SU-DHL-6 (cell line): ENCODE measurements at regions not wholly inside any gene's neighbourhood (a gene's known extent, or its start where the extent isn't known, plus 50 kb on each side); places are given as distances from the start of the nearest gene placed in this dataset.

Source experiments
- H2AFZ ChIP-seq: fragments of 200-600 bp; sonication (generic); 2 replicates; pipeline ENCODE4 v1.6.1; 2014; ENCODE audit warnings: low read depth, mild to moderate bottlenecking, moderate library complexity, mixed read lengths, antibody characterized with exemption, low read length; ENCODE audit not compliant: severe bottlenecking
- H3F3A ChIP-seq: fragments of 200-600 bp; shearing (Covaris generic); 2 replicates; pipeline ENCODE4 v1.6.0; 2016; ENCODE audit warnings: antibody characterized with exemption, mild to moderate bottlenecking; ENCODE audit not compliant: insufficient read depth
- H3K27ac ChIP-seq: fragments of 200-600 bp; sonication (generic); 2 replicates; pipeline ENCODE4 v1.5.1; 2016; ENCODE audit warnings: low read depth, mild to moderate bottlenecking, low read length, moderate library complexity, mixed read lengths
- H3K27me3 ChIP-seq: fragments of 200-600 bp; sonication (generic), shearing (Covaris generic); 2 replicates; pipeline ENCODE4 v1.6.0; 2014; ENCODE audit warnings: mild to moderate bottlenecking, low read length
- H3K36me3 ChIP-seq: fragments of 200-600 bp; sonication (generic); 2 replicates; pipeline ENCODE4 v1.6.1; 2014; ENCODE audit warnings: mild to moderate bottlenecking, low read length, mixed read lengths
- H3K4me2 ChIP-seq: fragments of 300-600, 200-600 bp; shearing (Covaris generic), sonication (generic); 2 replicates; pipeline ENCODE4 v1.6.0; 2014; ENCODE audit warnings: low read length, low read depth, mild to moderate bottlenecking; ENCODE audit not compliant: poor library complexity, severe bottlenecking
- H3K4me3 ChIP-seq: fragments of 200-600 bp; sonication (generic); 2 replicates; pipeline ENCODE4 v1.5.1; 2014; ENCODE audit warnings: antibody characterized with exemption, low read length, mild to moderate bottlenecking, mixed read lengths; ENCODE audit not compliant: insufficient read depth, poor library complexity, severe bottlenecking
- H3K79me2 ChIP-seq: fragments of 200-600 bp; sonication (generic); 2 replicates; pipeline ENCODE4 v1.6.1; 2014; ENCODE audit warnings: mild to moderate bottlenecking, low read length, moderate library complexity; ENCODE audit not compliant: insufficient read depth
- H3K9ac ChIP-seq: fragments of 200-600 bp; sonication (generic); 2 replicates; pipeline ENCODE4 v1.7.0; 2014; ENCODE audit warnings: mild to moderate bottlenecking, low read length
- H3K9me2 ChIP-seq: fragments of 200-600 bp; sonication (generic); replicated peaks from 2 replicates; pipeline ENCODE4 v1.6.1; 2014; ENCODE audit warnings: low read length; ENCODE audit not compliant: insufficient read depth
- H3K9me3 ChIP-seq: fragments of 200-600 bp; sonication (generic); 2 replicates; pipeline ENCODE4 v1.6.1; 2014; ENCODE audit warnings: low read length, mixed read lengths; ENCODE audit not compliant: insufficient read depth
- H4K20me1 ChIP-seq: fragments of 200-600 bp; sonication (generic); 2 replicates; pipeline ENCODE4 v1.6.1; 2014; ENCODE audit warnings: low read depth, mild to moderate bottlenecking, antibody characterized with exemption, low read length, moderate library complexity, mixed read lengths
- CTCF ChIP-seq: fragments of 200-600 bp; sonication (generic); IDR thresholded peaks from one replicate; pipeline ENCODE4 v1.5.1; 2017; ENCODE audit warnings: antibody characterized with exemption, mild to moderate bottlenecking, low read length, moderate library complexity; ENCODE audit not compliant: insufficient read depth, poor library complexity, severe bottlenecking
- EZH2phosphoT487 ChIP-seq: fragments of 200-600 bp; sonication (generic), shearing (Covaris generic); conservative IDR thresholded peaks from 2 replicates; pipeline ENCODE4 v1.6.1; 2018; ENCODE audit warnings: mild to moderate bottlenecking, antibody characterized with exemption, low read length, moderate library complexity, mixed read lengths

DNA sequence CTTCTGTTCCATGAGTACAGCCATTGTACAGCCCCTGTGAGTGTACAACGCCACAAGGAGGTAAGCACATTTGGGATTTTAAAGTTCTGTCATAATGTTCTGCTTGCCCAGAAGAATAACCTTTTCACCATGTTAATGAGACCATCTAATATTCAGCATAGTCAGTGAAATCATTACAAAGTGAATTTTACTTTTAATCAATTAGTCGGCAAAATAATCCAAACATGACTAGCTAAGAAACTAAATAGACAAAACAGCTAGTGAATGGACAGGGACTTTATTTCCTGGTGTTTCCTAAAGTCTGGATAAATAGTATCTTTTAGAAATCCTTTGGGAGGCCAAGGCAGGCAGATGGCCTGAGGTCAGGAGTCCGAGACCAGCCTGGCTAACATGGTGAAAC is 69.0 kb upstream of the NRSN1 start:
- Histone ChIP-seq H3K9me3 (no peaks in the 10 kb centered on the region), H3K27me3 (0 out of 2 replicates have a peak, but pooled peaks cover 3% of the 10 kb centered on the region), H3K4me2 (no peak overlapping the region), H2AFZ (no peak overlapping the region), H3K9ac (no peak overlapping the region), H3K79me2 (no peaks in the 10 kb centered on the region), H3K27ac (no peak overlapping the region), H3K4me3 (no peak overlapping the region), H3K36me3 (no peaks in the 10 kb centered on the region), H4K20me1 (no peaks in the 10 kb centered on the region), H3F3A (no peaks in the 10 kb centered on the region), H3K9me2 (no peaks in the 10 kb centered on the region)
- TF ChIP-seq EZH2phosphoT487 (no peak), CTCF (no peak)

DNA sequence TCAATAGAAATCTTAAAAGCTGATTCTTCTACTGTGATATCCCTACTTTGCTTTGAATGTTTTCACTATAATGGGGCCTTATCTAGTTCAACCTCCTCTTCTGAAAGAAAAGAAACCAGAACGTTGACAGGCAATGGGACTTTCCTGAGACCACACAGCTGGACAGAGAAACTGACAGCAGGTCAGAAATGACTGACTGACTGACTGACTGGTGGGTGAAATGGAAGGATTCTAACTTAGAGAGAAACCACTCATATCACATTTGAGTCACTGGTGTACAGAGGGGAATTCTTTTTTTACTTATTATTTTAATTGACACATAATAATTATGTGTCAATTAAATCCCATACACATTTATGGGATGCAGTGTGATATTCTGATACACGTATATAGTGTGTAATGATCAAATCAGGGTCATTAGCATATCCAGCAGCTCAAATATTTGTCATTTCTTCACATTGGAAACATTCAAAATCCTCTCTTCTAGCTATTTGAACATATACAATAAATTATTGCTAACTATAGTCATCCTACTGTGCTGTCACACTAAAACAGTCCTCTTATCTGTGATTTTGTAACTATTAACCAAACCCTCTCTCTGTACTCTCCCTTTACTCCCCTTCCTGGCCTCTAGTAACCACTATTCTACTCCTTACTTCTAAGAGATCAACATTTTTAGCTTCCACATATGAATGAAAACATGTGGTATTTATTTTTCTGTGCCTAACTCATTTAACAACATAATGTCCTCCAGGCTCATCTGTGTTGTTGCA is 64.8 kb upstream of the NRSN1 start:
- Histone ChIP-seq H3K9me3 (no peaks in the 10 kb centered on the region), H3K4me3 (no peak overlapping the region), H3K9me2 (no peaks in the 10 kb centered on the region), H3F3A (no peaks in the 10 kb centered on the region), H2AFZ (no peak overlapping the region), H3K36me3 (no peaks in the 10 kb centered on the region), H4K20me1 (no peaks in the 10 kb centered on the region), H3K27ac (no peak overlapping the region), H3K4me2 (no peak overlapping the region), H3K9ac (no peak overlapping the region), H3K79me2 (no peaks in the 10 kb centered on the region), H3K27me3 (no peaks in the 10 kb centered on the region)
- TF ChIP-seq EZH2phosphoT487 (no peak), CTCF (no peak)

DNA sequence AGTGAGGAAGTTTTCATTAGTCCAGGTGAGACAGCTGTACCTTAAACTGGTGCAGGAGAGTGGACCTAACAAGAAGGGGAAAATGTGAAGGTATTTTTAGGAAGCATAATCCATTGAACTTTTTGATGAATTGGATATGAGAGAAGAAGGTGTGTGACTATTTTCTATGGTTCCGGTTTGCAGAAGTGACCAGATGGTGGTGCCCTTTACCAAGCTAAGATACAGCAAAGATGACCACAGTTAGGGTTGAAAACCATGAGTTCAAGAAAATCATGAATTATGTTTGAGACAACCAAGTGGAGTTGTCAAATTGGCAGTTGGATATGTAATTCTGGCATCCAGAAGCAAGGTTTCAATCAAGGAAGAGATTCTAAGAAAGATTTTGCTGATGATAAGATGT is 61.9 kb upstream of the NRSN1 start:
- H2AFZ ChIP-seq = no peak overlapping the region
- peak; percentile 52 for TF ChIP-seq CTCF
- no peak for TF ChIP-seq EZH2phosphoT487
- H3K27ac ChIP-seq = no peak overlapping the region
- H3K4me3 ChIP-seq = no peak overlapping the region
- no peaks in the 10 kb centered on the region for H3K79me2 ChIP-seq
- H3K9me3 ChIP-seq = no peaks in the 10 kb centered on the region
- no peaks in the 10 kb centered on the region for H4K20me1 ChIP-seq
- H3K9me2 ChIP-seq = no peaks in the 10 kb centered on the region
- H3K36me3 ChIP-seq = no peaks in the 10 kb centered on the region
- H3K9ac ChIP-seq = no peak overlapping the region
- no peak overlapping the region for H3K4me2 ChIP-seq
- 0 out of 2 replicates have a peak, but pooled peaks cover 3% of the 10 kb centered on the region for H3K27me3 ChIP-seq
- H3F3A ChIP-seq = no peaks in the 10 kb centered on the region
